BE2C (cell line): ENCODE measurements at regions not wholly inside any gene's neighbourhood (a gene's known extent, or its start where the extent isn't known, plus 50 kb on each side); places are given as distances from the start of the nearest gene placed in this dataset.
A peak's percentile ranks its signal among the peaks of the same experiment; 100 is the strongest.

Source experiments
- DNase-seq: peaks from one replicate; pipeline ENCODE4 v3.0.0-alpha.2; 2020
- H3K27me3 ChIP-seq: fragments of 250-450 bp; sonication (Bioruptor Pico); 2 replicates; pipeline ENCODE4 v1.5.1; 2020; ENCODE audit warnings: mild to moderate bottlenecking
- H3K36me3 ChIP-seq: fragments of 250-450 bp; sonication (Bioruptor Pico); 2 replicates; pipeline ENCODE4 v1.5.1; 2020; ENCODE audit warnings: mild to moderate bottlenecking
- H3K4me1 ChIP-seq: fragments of 250-450 bp; sonication (Bioruptor Pico); 2 replicates; pipeline ENCODE4 v1.5.1; 2020
- H3K4me3 ChIP-seq: 2 replicates; pipeline ENCODE4 v1.5.1; 2011; ENCODE audit warnings: low read depth, low read length
- H3K9me3 ChIP-seq: fragments of 250-450 bp; sonication (Bioruptor Pico); 2 replicates; pipeline ENCODE4 v1.5.1; 2020
- TF ChIP-seq, protein P1 (sequence below): IDR thresholded peaks from 2 replicates; pipeline ENCODE4 v1.5.1; 2012; ENCODE audit warnings: mild to moderate bottlenecking, low read depth, low read length

- H3K9me3 ChIP-seq, result no peaks in the 10 kb centered on the region
- no peaks in the 10 kb centered on the region for H3K36me3 ChIP-seq
- H3K4me1 ChIP-seq, result peaks cover 16% of the 10 kb centered on the region
- TF ChIP-seq, protein P1, sequence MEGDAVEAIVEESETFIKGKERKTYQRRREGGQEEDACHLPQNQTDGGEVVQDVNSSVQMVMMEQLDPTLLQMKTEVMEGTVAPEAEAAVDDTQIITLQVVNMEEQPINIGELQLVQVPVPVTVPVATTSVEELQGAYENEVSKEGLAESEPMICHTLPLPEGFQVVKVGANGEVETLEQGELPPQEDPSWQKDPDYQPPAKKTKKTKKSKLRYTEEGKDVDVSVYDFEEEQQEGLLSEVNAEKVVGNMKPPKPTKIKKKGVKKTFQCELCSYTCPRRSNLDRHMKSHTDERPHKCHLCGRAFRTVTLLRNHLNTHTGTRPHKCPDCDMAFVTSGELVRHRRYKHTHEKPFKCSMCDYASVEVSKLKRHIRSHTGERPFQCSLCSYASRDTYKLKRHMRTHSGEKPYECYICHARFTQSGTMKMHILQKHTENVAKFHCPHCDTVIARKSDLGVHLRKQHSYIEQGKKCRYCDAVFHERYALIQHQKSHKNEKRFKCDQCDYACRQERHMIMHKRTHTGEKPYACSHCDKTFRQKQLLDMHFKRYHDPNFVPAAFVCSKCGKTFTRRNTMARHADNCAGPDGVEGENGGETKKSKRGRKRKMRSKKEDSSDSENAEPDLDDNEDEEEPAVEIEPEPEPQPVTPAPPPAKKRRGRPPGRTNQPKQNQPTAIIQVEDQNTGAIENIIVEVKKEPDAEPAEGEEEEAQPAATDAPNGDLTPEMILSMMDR, result no peak
- H3K27me3 ChIP-seq, result no peaks in the 10 kb centered on the region
- no peak for DNase-seq
- no peak overlapping the region for H3K4me3 ChIP-seq
Measured at GRCh38 chr10:111131168-111131799, 54.5 kb downstream of the ADRA2A start.

- TF ChIP-seq, protein P1, result no peak
- H3K36me3 ChIP-seq, result no peaks in the 10 kb centered on the region
- H3K4me1 ChIP-seq, result 0 out of 2 replicates have a peak, but pooled peaks cover 2% of the 10 kb centered on the region
- H3K9me3 ChIP-seq, result no peaks in the 10 kb centered on the region
- no peak for DNase-seq
- no peaks in the 10 kb centered on the region for H3K27me3 ChIP-seq
- no peak overlapping the region for H3K4me3 ChIP-seq
Measured at GRCh38 chr10:111137007-111137406, 60.2 kb downstream of the ADRA2A start.

DNA sequence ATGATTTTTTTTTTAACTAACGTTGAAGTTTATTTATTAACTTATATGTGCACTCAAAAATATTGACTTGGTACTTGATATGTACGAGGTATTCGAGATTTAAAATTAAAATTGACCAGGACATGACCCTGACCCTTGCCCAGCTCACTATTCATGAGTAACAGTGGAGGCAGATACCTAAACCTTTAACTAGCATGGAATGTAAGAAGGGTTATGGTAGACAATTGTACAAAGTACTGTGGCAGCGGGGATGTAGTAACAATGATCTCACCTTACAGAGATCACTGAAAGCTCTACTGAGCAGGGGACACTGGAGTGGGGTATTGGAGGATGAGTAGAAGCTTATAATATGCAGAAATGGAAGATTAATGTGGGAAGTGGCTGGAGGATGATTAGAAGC, 60.8 kb downstream of the ADRA2A start:
- no peaks in the 10 kb centered on the region for H3K9me3 ChIP-seq
- TF ChIP-seq, protein P1, result no peak
- no peaks in the 10 kb centered on the region for H3K27me3 ChIP-seq
- no peak for DNase-seq
- H3K4me3 ChIP-seq, result no peak overlapping the region
- 0 out of 2 replicates have a peak, but pooled peaks cover 2% of the 10 kb centered on the region for H3K4me1 ChIP-seq
- H3K36me3 ChIP-seq, result no peaks in the 10 kb centered on the region

DNA sequence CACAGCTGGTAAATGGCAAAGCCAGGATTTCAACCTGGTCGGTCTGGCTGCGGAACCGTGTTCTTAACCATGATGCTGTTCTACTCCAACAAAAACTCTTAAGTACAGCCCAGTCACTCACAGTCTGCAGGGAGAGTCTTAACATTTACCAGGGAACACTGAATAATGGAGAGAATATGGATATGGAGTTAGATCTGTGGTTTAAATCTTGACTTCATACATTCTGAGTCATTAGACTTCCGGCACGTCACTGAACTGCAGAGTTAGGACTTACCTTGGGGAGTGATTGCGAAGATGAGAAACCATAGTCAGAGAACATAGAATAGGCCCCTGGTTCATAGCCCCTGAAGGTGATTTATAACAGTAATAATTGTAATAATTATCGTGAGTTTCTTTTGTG, 61.7 kb downstream of the ADRA2A start:
- TF ChIP-seq, protein P1, result no peak
- H3K4me3 ChIP-seq, result no peak overlapping the region
- H3K27me3 ChIP-seq, result no peaks in the 10 kb centered on the region
- no peak for DNase-seq
- H3K9me3 ChIP-seq, result no peaks in the 10 kb centered on the region
- no peaks in the 10 kb centered on the region for H3K36me3 ChIP-seq
- H3K4me1 ChIP-seq, result 0 out of 2 replicates have a peak, but pooled peaks cover 2% of the 10 kb centered on the region

- H3K27me3 ChIP-seq, result no peaks in the 10 kb centered on the region
- peak; percentile 71 for DNase-seq
- H3K4me1 ChIP-seq, result 0 out of 2 replicates have a peak, but pooled peaks cover 2% of the 10 kb centered on the region
- H3K9me3 ChIP-seq, result no peaks in the 10 kb centered on the region
- no peaks in the 10 kb centered on the region for H3K36me3 ChIP-seq
- TF ChIP-seq, protein P1, result no peak
- H3K4me3 ChIP-seq, result no peak overlapping the region; the same call in 1 of the 2 replicates
Measured at GRCh38 chr10:111139567-111139966, 62.7 kb downstream of the ADRA2A start.

- TF ChIP-seq, protein P1, result no peak
- Histone ChIP-seq H3K36me3 (no peaks in the 10 kb centered on the region), H3K4me1 (peaks cover 6% of the 10 kb centered on the region; the same call in 1 of the 2 replicates), H3K27me3 (no peaks in the 10 kb centered on the region), H3K9me3 (no peaks in the 10 kb centered on the region), H3K4me3 (no peak overlapping the region)
- no peak for DNase-seq
Measured at GRCh38 chr10:111142092-111142768, 65.4 kb downstream of the ADRA2A start.
